ENCODE measurements at regions not wholly inside any gene's neighbourhood (a gene's known extent, or its start where the extent isn't known, plus 50 kb on each side); places are given as distances from the start of the nearest gene placed in this dataset.
"Not testable (repeated sequence)": the region's sequence is repeated elsewhere in the genome, so short reads cannot be mapped to it uniquely, and the experiment has no call there.

DNA sequence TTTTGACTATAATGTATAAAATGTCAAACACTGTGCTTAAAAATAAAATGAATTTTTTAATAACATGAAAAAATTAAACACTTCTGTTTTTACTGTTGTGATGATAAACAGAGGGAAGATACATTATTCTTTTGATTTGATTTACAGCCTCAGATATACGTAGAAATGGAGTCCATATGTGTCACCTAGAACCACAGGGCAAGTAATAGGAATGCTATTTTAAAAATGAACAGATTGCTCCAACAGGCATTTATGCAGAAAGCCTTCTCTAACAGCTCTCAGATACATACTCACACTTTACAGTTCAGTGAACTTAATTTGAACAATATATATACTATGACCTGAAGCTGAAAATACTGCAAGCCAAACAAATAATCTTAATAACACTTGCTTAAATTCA lies 1551.0 kb downstream of the GRIK2 start:
- no peak for DNase-seq

DNA sequence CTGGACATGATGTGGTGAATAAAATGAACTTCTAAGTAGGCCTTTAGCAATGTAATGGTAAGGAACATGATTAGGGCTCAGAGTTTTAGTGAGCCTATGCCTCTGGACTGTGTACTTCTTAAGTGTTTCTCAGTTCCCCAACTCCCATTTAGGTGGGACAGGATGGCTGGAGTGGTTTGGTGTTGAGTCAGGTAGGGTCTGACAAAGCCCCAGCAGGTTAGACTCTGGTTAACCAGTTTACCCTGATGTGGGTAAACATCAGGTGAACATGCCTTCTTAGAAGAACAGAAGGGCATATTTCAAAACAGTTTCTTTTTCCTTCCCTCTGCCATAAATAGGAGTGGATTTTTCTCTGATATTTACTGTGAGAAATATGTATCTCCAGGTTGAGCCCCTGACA lies 1548.7 kb downstream of the GRIK2 start:
- no peak for DNase-seq

DNA sequence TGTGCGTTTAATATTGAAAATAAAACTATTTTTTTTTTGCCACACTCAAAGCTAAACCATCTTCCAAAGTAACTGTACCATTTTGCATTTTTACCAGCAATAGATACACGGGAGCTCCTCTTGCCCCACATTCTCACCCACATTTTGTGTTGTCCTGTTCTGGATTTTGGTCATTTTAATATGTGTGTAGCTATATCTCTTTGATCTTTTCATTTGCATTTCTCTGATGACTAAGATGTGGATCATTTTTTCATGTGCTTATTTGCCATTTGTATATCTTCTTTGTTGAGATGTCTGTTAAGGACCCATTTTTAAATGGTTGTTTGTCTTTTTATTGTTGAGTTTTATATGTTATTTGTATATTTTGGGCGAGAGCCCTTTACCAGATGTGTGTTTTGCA lies 1543.5 kb downstream of the GRIK2 start:
- no peak for DNase-seq

DNA sequence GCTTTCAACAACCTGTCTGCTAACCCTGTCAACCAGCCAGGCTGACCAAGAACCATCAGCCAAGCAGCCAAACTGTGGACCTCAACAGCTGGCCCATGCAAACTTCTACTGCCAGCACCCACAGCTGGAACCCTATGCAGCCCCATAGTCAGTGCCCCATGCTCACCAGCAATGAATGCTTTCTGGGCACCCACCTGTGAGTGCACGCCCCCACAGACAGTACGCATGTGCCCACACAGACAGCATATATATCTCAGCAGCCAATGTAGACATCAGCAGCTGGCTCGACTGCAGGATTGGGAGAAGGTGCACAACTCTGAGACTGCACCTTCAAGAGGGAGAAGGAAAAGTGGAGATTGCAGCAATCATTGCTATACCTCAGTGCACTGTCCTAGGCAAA lies 1534.6 kb downstream of the GRIK2 start:
- DNase-seq, result no peak

DNA sequence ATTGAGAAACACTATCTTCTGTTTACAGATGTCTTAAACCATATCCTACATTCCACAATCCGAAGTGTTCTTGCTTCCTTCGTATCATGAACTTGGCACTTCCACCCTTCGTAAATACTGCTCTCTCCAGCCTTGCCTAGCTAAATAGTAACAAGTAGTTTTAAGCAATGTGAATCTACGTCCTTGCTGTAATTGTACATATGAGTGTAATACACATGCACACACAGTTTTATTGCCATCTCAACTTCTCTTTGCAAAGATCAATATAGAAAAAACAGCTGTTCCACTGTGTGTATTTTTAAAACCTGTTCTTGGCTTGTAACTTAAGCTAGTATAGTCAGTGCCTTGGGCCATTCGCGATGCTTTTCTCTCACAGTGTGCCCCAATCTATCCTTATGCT lies 1524.7 kb downstream of the GRIK2 start:
- DNase-seq, result no peak

DNA sequence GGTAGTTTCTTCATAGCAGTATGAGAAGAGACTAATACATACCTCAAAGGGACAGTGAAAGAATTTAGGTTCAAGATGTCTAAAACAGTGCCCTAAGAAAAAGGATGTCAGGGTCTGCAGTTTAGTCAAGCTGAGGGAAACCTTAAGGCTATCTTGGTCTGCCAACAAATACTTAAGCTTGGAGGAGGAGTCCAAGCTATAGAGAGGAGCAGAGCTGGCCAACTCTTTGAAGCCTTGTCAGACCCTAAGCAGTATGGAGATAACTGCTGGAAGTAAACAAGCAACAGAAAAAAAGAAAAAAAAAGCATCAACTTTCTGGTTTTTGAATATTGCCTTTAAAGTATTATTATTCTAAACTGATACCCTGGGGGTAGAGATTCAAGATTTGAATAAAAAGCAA lies 1518.1 kb downstream of the GRIK2 start:
- no peak for DNase-seq

DNA sequence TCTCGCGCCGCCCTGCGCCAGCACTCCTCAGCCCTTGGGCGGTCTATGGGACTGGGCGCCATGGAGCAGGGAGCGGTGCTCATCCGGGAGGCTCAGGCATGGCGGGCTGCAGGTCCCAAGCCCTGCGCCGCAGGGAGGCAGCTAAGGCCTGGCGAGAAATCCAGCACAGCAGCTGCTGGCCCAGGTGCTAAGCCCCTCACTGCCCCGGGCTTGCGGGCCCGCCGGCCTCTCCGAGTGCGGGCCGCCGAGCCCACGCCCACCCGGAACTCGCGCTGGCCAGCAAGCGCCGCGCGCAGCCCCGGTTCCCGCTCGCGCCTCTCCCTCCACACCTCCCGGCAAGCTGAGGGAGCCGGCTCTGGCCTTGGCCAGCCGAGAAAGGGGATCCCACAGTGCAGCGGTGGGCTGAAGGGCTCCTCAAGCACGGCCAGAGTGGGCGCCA lies 1517.2 kb downstream of the GRIK2 start:
- DNase-seq, result not testable (repeated sequence)

DNA sequence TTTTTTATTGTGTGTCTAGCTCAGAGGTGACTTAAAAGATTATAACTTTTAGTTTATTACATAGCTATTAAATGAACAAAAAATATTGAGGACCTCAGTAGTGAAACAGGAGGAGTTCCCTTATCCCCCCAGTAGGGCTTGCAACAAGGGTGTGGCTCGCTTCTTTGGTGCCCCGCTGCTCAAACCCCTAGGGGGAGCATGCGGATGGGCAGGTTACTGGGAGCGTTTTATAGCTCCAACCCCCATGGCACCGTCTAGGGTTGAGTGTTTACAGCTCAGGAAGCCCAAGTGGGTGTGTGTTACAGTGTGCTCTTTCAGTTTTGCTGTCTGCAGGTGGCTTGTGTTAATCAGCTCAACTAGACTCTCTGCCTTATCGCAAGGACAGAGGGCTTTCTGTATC lies 1513.7 kb downstream of the GRIK2 start:
- DNase-seq, result no peak

DNA sequence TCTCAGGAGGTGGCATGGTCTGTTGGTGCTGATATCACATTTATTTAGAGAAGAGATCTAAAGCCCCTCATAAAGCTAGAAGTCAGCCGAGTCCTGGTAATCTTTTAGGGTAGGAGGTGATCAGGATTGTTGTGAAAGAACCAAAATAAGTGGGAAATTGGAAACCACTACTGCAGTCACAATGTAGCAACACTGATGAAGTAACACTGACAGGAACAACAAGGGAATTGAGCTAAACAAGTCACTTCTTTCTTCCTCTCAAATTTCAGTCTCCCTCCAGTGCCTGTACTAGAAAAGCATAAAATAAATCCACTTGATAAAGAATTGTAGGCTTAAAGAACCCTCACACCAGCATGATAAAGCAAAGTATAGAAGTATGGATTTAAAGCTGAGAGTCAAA lies 1509.0 kb downstream of the GRIK2 start:
- no peak for DNase-seq

DNA sequence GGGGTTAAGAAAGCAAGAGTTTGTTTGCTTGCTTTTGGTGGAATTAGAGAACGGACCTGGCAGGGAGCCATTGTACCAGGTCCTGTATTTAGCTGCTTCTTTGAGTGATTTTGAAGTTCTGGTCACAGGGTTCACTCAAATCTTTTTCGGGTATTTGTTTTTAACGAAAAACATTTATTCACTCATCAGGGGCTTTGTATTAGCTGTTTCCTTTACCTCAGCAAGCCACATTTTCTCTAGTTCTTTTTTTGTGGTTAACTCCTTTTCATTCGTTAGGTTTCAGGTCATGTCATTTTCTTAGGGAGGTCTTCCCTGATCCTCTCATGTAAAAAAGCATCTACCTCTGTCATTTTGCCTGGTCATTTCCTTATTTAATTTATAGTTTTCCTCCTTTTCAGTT lies 1502.2 kb downstream of the GRIK2 start:
- no peak for DNase-seq

DNA sequence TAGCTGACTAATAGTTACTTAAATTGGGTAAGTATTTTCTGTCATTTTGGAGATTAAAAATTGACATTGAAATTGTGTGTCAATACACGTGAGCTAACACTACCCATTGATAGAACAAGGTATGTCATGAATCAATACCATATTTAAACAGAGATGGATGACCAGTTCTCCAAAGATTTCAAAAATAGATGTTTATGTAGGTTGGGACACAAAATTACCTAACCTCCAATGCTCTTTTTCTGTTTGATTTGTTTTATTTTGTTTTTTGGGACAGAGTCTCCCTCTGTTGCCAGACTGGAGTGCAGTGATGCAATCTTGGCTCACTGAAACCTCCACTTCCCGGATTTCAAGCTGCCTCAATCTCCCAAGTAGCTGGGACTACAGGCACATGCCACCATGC lies 1491.7 kb downstream of the GRIK2 start:
- no peak for DNase-seq

DNA sequence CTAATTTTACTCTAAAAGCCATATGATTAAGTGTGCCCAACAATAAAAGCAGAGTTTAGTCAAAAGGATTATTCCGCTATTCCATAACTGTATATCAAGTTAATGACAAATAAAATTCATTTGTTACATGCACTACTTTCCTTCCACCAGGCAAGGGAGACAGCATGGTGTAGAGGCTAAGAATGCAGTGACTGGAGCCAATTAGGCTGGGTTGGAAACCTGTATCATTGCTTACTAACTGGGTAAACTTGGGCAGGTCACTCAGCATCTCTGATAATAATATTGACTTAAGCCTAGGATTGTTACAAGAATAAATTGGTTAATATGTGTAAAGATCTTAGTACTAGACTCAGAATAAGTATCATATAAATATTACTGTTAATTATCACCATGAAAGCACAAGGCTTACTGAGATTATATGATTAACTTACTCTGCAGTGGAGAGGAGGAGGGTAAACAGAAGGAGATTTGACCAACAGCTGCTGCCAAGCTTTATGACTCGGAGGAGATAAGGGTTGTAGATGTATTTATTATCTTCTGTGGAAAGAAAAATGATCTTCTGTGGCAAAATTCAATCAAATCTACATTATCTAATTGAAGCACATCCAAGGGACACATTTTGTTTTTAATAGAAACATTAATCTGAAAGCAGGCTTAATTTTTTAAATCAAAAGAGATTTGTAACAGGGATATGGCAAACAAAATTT lies 1459.9 kb downstream of the GRIK2 start:
- DNase-seq, result no peak

DNA sequence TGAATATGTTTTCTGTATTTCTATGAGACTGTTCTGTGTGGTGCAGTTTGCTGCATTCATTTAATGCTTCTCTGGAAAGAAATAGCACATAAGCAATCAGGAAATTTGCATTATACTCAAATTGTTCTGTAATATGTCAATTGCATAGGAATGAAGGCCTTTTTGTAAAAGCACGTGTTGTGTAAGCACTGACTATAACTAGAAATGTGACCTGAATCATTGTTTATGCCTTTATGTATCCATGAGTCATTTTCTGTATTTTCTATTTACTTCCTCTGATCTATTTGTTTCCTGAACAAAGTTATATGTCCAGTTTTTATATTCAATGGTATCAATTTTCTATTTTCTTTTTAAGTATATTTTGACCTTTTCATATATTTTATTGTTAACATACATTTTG lies 1455.3 kb downstream of the GRIK2 start:
- no peak for DNase-seq

DNA sequence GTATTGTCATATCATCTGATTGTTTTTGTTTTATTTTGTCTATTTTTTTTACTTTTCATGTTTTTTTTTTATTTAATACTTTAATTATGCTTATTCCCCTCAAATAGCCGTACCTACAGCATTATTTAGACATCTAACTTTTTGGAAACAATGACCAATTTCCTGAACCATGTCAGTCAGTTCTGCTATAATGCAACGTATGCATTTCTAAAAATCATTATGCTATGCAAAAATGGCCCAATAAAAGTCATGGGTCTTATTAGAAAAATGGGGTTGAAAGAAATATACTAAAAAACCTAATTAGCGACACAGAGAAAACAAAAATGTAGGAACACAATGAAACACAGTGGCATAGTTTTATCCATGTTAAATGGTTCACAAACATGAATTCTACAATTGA lies 1454.7 kb downstream of the GRIK2 start:
- DNase-seq, result no peak

DNA sequence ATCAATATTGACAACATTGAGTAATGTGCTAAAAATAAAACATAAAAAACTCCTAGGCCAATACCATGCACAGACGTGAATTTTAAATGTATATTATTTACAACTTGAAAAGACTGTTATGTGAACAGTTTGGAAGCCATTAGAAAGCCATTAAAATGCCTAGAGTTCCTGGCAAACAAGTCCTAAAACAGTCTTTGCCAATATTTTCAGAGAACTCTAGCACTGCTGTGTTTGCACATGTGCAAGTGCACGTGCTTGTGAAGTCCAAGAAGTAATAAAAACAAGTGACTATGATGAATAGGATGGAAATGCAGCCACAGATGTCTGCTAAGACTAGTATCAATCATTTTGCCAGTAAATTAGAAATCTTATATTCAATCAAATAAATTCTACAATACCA lies 1447.6 kb downstream of the GRIK2 start:
- DNase-seq, result no peak

DNA sequence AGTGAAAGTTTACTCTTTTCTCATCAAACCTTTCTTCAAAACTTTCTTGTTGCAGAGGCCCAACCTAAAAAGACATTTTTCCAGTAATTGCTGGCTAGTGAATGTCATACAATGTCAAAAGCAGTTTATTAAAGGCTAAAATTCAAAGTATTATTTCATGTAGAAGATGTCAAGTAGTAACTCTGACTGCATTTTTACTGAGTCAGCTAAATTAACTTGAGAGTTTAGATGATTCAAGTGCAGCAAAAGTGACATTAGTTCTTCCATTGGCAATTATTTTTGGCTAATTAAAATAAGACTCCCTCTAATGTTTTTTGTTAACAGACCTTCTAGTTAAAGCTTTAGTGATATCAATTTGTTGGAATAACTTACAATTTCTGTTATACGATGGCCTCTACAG lies 1438.5 kb downstream of the GRIK2 start:
- no peak for DNase-seq

DNA sequence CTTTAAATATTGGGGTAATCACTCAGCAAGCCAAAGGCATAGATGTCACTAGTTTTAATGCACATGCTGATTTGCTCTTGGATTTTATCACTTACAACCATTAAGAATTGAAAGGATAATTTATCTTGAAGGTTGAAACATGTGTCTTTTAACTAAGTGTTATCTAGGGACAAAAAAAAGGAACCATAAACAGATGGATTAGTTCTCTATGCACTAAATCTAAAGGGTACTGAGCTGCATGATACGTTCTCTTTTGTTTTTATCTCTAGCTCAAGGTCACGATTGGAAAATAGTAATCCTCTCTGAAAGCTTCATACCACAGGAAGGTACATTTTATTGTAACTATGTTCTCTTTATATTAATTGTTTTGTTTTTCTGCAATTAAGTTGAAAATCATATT lies 1426.6 kb downstream of the GRIK2 start:
- DNase-seq, result no peak

DNA sequence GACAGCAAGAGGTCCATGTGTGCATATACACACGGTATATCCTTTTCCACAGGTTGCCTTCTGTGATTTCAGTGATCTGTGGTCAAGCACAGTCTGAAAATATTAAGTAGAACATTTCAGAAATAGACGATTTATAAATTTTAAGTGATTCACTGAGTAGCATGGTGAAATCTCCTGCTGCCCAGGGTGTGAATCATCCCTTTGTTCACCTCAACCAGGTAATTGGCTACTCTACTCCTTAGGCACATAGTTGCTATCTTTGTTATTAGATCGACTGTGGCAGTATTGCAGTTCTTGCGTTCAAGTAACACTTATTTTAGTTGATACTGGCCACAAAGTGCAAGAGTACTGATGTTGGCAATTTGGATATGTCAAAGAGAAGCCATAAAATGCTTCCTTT lies 1421.7 kb downstream of the GRIK2 start:
- DNase-seq, result no peak

DNA sequence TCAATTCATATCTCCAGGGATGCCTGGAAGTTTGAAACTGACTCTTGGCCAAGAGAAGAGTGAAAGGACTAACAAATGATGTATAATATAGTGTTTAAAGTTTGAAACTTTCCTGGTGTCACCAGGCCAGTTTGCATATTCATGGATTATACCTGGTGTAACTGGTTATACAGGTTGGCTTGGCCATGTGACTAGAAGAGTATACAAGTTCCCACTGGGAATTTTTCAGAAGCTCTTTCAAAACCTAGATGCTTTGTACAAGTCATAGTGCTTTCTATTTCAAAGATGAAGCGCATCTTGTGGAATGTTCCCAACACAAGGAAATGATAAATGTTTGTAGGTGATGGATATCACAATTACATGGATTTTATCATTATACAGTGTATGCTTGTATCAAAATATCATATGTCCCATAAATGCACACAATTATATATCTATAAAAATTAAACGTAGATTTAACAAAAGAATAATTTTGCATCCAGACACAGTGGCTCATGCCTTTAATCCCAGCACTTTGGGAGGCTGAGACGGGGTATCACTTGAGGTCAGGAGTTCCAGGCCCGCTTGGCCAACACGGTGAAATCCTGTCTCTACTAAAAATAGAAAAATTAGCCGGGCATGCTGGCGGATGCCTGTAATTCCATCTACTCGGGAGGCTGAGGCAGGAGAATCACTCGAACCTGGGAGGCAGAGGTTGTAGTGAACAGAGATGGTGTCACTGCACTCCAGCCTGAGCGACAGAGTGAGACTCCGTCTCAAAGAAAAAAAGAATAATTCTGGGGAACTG lies 1420.2 kb downstream of the GRIK2 start:
- DNase-seq, result no peak

DNA sequence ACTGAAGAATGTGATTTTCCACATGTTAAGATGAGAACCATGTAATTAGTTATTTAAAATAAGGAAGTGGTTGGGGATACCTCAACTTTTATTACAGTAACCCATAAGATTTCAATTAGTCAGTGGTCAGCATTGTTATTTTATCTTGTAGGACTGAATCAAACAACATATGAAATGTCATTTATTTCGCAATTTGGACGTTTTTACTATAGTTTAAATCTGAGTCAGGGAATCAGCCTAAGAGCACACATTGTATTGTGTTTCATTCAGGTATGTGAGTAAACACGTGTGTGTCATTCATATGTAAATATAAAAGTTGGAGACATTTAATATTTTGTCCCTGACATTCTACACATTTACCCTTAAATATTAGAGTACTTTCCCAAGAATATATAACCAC lies 1418.7 kb downstream of the GRIK2 start:
- no peak for DNase-seq

DNA sequence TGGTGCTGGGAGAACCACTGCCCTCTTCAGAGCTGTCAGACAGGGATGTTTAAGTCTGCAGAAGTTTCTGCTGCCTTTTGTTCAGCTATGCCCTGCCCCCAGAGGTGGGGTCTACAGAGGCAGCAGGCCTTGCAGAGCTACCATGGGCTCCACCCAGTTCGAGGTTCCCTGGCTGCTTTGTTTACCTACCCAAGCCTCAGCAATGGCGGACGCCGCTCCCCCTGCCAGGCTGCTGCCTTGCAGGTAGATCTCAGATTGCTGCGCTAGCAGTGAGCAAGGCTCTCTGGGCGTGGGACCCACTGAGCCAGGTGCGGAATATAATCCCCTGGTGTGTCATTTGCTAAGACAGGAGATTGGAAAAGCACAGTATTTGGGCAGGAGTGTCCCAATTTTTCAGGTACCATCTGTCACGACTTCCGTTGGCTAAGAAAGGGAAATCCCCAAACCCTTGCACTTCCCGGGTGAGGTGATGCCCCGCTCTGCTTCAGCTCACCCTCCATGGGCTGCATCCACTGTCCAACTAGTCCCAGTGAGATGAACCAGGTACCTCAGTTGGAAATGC lies 1415.5 kb downstream of the GRIK2 start:
- not testable (repeated sequence) for DNase-seq

DNA sequence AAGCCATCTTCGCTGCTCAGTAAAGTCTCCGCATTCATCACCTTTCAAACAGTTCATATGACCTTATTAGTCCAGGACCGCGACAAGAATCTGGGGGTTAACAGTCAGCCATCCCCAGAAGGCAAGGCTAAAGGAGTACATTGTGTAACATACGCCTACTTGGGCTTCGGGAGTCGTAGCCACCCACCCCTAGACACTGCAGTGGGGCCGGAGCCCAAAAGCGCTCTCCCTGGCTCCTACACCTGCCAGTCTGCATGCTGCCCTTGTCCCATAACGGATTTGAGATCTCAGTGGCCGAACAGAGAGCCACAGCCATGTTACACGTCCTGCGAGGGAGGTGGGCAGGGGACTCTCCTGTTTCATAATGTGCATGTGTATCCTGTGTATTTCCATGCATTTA lies 1405.5 kb downstream of the GRIK2 start:
- DNase-seq, result no peak

DNA sequence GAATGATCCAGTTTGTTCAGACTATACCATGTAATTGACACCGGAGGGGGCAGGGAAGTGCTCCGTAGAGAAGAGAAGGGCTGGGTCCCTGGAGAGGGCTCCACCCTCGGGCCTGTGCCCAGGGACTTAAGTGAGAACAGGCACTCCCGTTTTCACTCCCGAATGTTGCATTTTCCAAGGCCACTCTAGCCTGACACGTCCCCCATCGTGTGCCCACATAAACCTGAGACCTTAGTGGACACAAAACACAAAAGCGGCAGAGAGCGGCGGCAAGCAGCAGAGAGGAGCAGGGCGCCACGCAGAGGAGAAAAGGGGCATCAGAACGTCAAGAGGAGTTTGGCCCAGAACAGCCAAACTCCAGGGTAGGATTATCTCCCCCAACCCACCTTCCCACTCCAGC lies 1405.1 kb downstream of the GRIK2 start:
- DNase-seq, result no peak
